Smooth muscle cell (in vitro differentiated cells): ENCODE measurements at regions not wholly inside any gene's neighbourhood (a gene's known extent, or its start where the extent isn't known, plus 50 kb on each side); places are given as distances from the start of the nearest gene placed in this dataset.
A peak's percentile ranks its signal among the peaks of the same experiment; 100 is the strongest.

ENCODE experiments used
- DNase-seq: peaks from one replicate; lab custom pipeline; 2025; ENCODE audit not compliant: unreplicated experiment; lab: John Stamatoyannopoulos, UW
- H2AFZ ChIP-seq: fragments of 200-600 bp; sonication (generic); 2 replicates; pipeline ENCODE4 v1.6.0; 2016; ENCODE audit warnings: antibody characterized with exemption, low read depth, mild to moderate bottlenecking
- H3F3A ChIP-seq: fragments of 200-600 bp; sonication (generic); 2 replicates; pipeline ENCODE4 v1.6.0; 2017; ENCODE audit warnings: antibody characterized with exemption, low read depth
- H3K27ac ChIP-seq: fragments of 200-600 bp; sonication (generic); 2 replicates; pipeline ENCODE4 v1.5.1; 2016; ENCODE audit warnings: low read depth, mild to moderate bottlenecking
- H3K27me3 ChIP-seq: fragments of 200-600 bp; sonication (generic); 2 replicates; pipeline ENCODE4 v1.6.1; 2016; ENCODE audit warnings: low read depth, mild to moderate bottlenecking
- H3K36me3 ChIP-seq: fragments of 200-600 bp; sonication (generic); 2 replicates; pipeline ENCODE4 v1.5.1; 2016; ENCODE audit warnings: low read depth
- H3K4me1 ChIP-seq: fragments of 200-600 bp; sonication (generic); 2 replicates; pipeline ENCODE4 v1.5.1; 2016; ENCODE audit warnings: low read depth
- H3K4me2 ChIP-seq: fragments of 200-600 bp; sonication (generic); 2 replicates; pipeline ENCODE4 v1.6.0; 2016; ENCODE audit warnings: mild to moderate bottlenecking
- H3K4me3 ChIP-seq: fragments of 200-600 bp; sonication (generic); 2 replicates; pipeline ENCODE4 v1.5.1; 2016; ENCODE audit warnings: mild to moderate bottlenecking
- H3K79me2 ChIP-seq: fragments of 200-600 bp; sonication (generic); 2 replicates; pipeline ENCODE4 v1.6.0; 2016; ENCODE audit warnings: low read depth, mild to moderate bottlenecking
- H3K9ac ChIP-seq: fragments of 200-600 bp; sonication (generic); 2 replicates; pipeline ENCODE4 v1.6.0; 2016; ENCODE audit warnings: low read depth
- H3K9me3 ChIP-seq: fragments of 200-600 bp; sonication (generic); replicated peaks from 2 replicates; pipeline ENCODE4 v1.5.1; 2016; ENCODE audit warnings: low read depth
- H4K20me1 ChIP-seq: fragments of 200-600 bp; sonication (generic); 2 replicates; pipeline ENCODE4 v1.6.0; 2016; ENCODE audit warnings: low read depth
- CTCF ChIP-seq: fragments of 200-600 bp; sonication (generic); IDR thresholded peaks from 2 replicates; pipeline ENCODE4 v1.5.1; 2017; ENCODE audit warnings: borderline replicate concordance, mild to moderate bottlenecking, antibody characterized with exemption; ENCODE audit not compliant: insufficient read depth, poor library complexity, severe bottlenecking
- WGBS: methylation state at CpG from one replicate; pipeline ENCODE4 v1.1.7; 2016; ENCODE audit warnings: low lambda C conversion rate; 5-methylcytosine and 5-hydroxymethylcytosine counted together

DNA sequence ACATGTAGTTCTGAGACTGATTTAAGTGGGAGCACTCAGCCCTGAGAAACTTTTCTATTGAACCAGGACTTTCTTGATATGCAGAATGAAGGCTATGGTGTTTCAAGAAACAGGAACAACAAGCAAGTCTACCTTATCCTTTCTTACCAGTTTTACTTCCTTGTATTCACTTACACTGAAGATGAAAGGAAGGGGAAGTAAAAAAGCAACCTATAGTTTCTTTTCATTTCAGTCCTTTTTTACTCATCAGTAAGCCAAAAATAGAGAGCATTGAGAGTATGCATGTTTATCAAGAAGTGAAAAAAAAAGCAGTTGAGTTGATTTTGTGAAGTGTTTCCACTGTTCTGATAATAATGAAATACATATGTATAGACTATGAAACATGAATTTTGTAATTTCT lies 1010.3 kb downstream of the AMY1C start:
- Histone ChIP-seq H3K9ac (no peak overlapping the region), H3F3A (no peaks in the 10 kb centered on the region), H3K27ac (no peak overlapping the region), H2AFZ (no peak overlapping the region), H3K27me3 (no peaks in the 10 kb centered on the region), H3K9me3 (no peaks in the 10 kb centered on the region), H3K36me3 (no peaks in the 10 kb centered on the region), H4K20me1 (no peaks in the 10 kb centered on the region), H3K4me3 (no peak overlapping the region), H3K79me2 (no peaks in the 10 kb centered on the region), H3K4me1 (no peaks in the 10 kb centered on the region), H3K4me2 (no peak overlapping the region)
- TF ChIP-seq CTCF = no peak
- DNase-seq = no peak

- 76% methylated on average over 7 of the region's 7 CpGs for WGBS
- Histone ChIP-seq H3K27ac (no peak overlapping the region), H3K9me3 (no peaks in the 10 kb centered on the region), H4K20me1 (no peaks in the 10 kb centered on the region), H3K36me3 (no peaks in the 10 kb centered on the region), H3K9ac (no peak overlapping the region), H2AFZ (no peak overlapping the region), H3K4me1 (no peaks in the 10 kb centered on the region), H3F3A (no peaks in the 10 kb centered on the region), H3K4me3 (no peak overlapping the region), H3K79me2 (no peaks in the 10 kb centered on the region), H3K4me2 (no peak overlapping the region), H3K27me3 (no peaks in the 10 kb centered on the region)
- no peak for DNase-seq
- TF ChIP-seq CTCF = no peak
These were observed 1012.4 kb downstream of the AMY1C start for GRCh38 chr1:104761961-104762570.

DNA sequence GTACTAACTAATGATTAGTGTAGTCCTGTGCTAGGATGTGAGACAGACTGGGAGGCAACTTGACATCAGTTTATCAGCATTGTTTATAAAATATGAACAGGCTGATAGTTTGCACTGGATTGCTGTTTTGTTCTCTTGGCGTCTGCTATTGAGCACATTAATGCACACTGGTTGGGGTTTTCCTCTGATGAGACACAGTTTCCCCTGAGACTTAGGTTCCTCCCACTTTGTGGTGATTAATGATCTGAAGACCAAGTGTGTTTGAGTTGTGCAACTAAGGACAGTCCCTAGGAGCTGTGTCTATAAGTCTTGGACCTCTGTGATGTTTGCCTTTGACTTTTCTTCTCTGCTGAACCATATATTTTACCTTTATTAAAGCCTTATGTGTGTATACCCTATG lies 1015.4 kb downstream of the AMY1C start:
- Histone ChIP-seq H3K4me3 (no peak overlapping the region), H3K9me3 (no peaks in the 10 kb centered on the region), H3K27me3 (no peaks in the 10 kb centered on the region), H3F3A (no peaks in the 10 kb centered on the region), H3K27ac (peak overlapping the region; percentile 43), H3K9ac (no peak overlapping the region), H2AFZ (no peak overlapping the region), H3K4me2 (peak overlapping the region; percentile 3), H3K4me1 (no peaks in the 10 kb centered on the region), H3K79me2 (no peaks in the 10 kb centered on the region), H3K36me3 (no peaks in the 10 kb centered on the region), H4K20me1 (no peaks in the 10 kb centered on the region)
- DNase-seq = no peak
- no peak for TF ChIP-seq CTCF
- 30% methylated on average over 1 of the region's 1 CpG for WGBS

GRCh38 chr1:104768466-104768865 lies 1018.8 kb downstream of the AMY1C start:
- no peaks in the 10 kb centered on the region for H3F3A ChIP-seq
- H3K4me3 ChIP-seq = no peak overlapping the region
- no peaks in the 10 kb centered on the region for H3K9me3 ChIP-seq
- H3K79me2 ChIP-seq = no peaks in the 10 kb centered on the region
- H3K27me3 ChIP-seq = no peaks in the 10 kb centered on the region
- WGBS = 91% methylated on average over 3 of the region's 3 CpGs
- H3K27ac ChIP-seq = no peak overlapping the region
- no peak for DNase-seq
- H3K9ac ChIP-seq = no peak overlapping the region
- H4K20me1 ChIP-seq = no peaks in the 10 kb centered on the region
- H3K4me1 ChIP-seq = no peaks in the 10 kb centered on the region
- no peak overlapping the region for H3K4me2 ChIP-seq
- no peak overlapping the region for H2AFZ ChIP-seq
- no peak for TF ChIP-seq CTCF
- H3K36me3 ChIP-seq = no peaks in the 10 kb centered on the region
